Hematopoietic multipotent progenitor cell treated with erythropoietin and hydrocortisone succinate and interleukin-3 and kit ligand, for 8 days (in vitro differentiated cells): ENCODE measurements at regions not wholly inside any gene's neighbourhood (a gene's known extent, or its start where the extent isn't known, plus 50 kb on each side); places are given as distances from the start of the nearest gene placed in this dataset.
A peak's percentile ranks its signal among the peaks of the same experiment; 100 is the strongest.
"Not testable (repeated sequence)": the region's sequence is repeated elsewhere in the genome, so short reads cannot be mapped to it uniquely, and the experiment has no call there.

Source experiments
- DNase-seq: peaks from one replicate; pipeline ENCODE4 v3.0.0-alpha.2; 2015

DNA sequence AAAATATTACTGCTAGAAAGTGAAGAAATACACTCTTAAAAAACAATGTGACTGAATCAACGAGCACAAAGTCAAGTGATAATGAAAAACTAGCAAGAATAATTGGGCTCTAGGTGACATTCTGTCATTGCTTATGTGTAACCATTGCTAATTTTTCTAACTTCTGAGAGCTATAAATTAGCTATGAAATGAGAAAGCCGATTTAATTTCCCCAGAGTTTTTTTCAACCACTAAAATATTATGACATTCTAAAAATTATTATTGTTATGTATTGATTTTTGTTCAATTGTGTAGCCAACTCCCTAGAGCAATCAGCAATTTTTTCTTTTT is 458.6 kb upstream of the ATXN8OS start:
- DNase-seq: no peak

DNA sequence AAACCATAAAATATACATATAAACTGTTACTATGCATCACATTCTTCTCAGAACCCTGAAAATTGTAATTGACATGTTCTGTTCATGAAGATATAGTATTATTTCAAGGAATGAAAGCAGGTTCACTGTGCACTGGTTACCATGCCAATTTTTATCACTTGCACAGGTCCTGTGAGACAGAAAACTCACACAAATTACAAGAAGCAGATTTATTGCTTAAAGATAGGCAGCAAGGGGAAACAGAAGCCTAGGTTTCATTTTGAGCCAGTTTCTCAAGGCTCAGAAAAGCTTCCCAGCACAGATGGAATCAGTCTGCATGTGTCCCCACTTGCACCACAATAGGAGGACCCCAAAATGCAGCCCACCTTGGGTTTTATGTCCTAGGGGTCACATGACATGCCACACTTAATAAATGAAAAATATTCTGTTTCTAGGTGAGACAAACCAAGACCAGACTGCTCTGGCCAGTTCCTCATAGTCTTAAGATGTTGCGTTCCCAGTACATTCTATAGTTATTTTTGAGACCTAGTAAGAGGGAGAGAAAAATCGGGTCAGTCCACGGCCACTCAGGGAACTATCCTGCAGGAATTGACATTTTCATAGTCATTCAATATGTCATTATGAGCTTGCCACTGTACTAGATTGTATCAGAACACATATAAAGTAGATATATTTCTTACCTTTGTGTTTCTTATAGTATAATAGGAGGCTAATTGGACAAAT is 459.1 kb upstream of the ATXN8OS start:
- no peak for DNase-seq

DNA sequence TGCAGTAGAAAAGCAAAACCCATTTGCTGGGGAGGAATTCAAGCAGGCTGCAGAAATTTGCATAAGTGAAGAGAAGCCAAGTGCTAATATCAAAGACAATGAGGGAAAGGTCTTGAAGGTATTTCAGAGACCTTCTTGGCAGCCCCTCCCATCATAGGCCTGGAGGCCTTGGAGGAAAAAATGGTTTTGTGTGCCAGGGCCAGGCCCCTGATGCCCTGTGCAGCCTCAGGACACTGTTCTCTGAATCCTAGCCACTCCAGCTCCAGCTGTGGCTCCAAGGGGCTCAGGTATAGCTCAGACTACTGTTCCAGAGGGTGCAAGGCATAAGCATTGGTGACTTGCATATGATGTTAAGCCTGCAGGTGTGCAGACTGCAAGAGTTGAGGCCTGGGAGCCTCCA is 463.2 kb upstream of the ATXN8OS start:
- no peak for DNase-seq

DNA sequence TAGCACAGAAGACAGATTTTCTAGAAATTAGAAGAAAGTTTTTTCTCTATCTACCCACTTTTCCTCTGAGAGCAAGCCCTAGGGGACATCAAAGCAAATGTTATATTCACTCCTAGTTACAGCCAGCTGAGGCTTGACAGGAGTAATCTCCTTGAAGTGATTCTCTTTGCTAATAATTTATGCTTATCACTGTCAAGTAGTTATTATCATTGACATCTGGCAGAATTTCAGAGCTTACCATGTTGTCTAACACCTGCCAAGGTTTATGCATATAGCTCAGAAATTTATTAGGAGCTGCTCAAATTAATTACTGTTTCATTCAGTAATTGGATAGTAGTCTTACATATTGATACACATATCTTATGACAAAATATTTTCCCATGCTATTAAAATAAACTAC is 465.9 kb upstream of the ATXN8OS start:
- DNase-seq: no peak

DNA sequence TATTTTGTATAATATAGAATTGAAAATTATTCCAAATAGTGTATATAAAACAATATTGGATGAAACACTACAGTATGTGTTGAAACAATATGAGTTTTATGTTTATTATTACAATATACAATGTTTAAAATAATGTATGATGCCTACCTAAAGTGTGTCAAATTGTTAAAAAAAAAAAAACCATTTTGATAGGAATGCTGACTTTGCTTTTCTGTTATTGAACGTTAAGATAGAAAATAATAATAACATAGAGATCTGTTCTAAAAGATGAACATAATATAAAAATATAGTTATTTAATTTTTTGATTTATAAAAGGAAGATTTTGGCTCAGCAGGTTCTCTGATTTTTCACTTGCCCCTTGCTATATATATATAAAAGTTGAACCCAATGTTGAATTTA is 474.6 kb upstream of the ATXN8OS start:
- no peak for DNase-seq

DNA sequence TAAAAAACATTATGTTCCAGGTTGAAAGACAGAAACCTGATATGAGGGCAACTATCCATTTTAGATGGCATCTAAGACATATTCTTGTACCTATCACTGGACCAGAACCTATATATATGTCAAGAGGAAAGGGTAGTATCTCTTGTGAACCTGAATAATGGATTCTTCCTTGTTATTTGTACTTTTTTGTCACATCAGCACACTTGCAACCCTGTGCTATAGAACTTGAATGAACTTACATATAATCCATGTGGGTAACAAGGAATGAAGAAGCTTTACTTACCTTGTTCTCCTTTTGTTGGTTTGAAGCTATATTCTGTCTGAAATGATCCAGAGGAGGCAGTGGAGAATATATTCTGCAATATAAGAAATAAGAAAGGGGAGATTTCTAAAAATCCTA is 483.7 kb upstream of the ATXN8OS start:
- DNase-seq: no peak

DNA sequence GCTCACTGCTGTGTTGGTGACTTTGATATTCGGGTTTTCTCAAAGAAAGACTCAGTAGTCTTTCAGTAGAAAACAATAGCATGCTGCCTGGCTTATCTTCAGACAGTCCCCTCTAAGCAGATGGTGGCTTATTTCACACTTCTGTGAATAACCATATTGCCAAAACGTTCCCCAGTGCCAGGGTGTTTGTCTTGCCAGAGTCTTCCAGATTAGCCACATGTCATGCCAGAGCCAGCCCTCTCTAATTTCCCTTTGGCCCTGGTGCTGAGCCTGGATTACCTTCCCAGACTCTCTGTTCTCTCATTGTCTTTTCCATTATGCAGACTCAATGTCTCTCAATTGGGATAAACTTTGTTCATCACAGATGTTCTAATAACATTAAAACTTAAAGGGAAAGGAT is 488.0 kb upstream of the ATXN8OS start:
- no peak for DNase-seq

DNA sequence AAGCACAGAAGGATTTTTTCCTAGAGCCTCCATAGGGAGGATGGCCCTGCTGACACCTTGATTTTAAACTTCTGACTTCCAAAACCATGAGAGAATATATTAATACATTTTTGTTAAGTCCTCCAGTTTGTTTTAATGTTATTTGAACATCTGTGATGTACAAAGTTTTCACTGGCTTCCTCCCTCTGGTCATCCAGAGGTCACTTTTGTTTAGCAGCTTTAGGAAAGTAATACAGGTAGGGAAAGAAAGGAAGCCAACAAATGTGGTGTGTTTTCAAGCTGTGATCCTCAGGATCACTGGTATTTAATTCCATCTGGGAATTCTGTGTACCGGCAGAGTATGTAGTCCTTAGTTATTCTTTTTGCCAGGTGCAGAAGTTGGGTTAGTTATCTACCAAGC is 488.8 kb upstream of the ATXN8OS start:
- DNase-seq: no peak

DNA sequence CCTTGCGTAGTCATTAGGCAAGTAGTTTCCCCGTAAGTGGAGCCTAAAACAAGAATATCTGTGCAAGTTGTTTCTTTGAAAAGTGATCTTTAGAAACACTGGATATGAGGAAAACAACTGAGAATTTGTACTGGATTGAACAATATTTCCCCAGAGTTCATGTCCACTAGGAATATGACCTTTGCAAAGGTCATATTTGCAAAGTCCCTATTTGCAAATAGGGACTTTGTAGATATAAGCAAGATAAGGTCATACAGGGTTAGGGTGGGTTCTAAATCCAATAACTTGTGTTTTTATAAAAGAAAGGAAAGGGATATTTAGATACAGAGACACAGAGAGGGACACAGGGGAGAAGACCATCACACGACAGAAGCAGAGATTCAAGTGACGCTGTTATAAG is 489.2 kb upstream of the ATXN8OS start:
- DNase-seq: no peak

DNA sequence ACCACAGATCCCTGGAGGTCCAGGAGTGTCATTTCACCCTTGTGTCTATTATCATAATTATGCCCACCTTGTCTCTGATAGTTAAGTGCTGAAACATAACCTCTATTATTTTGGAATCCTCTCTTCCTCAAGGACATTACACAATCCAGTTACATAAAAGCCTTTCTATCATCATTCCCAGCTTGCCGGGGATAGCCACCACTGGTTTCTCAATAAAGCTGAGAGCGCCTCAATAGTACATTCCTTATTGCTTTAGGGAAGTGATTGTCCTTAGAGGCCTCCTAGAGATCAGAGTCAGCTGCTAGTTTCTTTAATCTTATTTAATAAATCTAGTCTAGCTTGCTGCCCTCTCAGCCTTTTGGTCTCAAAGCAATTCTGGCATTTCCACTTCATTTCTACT is 490.0 kb upstream of the ATXN8OS start:
- DNase-seq: no peak

DNA sequence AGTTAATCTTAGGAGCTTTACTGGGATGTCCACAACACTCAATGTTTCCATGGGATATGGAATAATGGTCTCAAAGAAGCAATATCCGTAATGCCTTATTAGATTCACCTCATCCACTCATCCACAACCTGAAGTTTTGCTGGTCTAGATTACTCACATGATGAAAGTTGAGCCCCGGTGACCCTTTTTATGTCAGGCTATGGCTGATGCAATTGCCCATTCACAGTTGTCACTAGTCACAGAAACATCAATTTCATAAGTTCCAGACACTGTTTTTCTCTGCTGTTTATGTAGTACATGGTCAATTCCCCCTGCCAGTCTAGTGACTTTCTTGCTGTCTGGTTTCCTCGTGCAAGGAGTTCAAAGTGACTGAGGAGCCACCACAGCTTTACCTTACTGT is 491.2 kb upstream of the ATXN8OS start:
- no peak for DNase-seq

DNA sequence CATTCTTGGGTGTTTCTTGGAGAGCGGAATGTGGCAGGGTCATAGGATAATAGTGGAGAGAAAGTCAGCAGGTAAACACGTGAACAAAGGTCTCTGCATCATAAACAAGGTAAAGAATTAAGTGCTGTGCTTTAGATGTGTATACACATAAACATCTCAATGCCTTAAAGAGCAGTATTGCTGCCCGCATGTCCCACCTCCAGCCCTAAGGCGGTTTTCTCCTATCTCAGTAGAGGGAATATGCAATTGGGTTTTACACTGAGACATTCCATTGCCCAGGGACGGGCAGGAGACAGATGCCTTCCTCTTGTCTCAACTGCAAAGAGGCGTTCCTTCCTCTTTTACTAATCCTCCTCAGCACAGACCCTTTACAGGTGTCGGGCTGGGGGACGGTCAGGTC is 492.6 kb upstream of the ATXN8OS start:
- DNase-seq: not testable (repeated sequence)

DNA sequence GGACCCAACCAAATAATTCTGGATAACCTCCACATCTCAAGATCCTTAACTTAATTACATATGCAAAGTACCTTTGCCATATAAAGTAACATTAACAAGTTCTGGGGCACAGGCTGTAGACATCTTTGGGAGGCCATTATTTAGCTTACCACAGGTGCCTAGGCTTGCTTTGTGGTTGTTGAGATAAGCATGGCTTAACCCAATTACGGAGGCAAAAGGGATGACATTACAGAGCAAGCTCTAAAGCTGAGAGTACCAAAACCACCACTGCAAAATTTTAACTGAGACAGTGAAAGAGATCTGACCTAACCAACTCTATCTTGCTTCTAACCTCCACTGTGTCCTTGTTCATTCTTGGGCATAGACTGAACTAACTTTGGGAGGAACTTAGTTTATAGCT is 502.9 kb upstream of the ATXN8OS start:
- DNase-seq: no peak

DNA sequence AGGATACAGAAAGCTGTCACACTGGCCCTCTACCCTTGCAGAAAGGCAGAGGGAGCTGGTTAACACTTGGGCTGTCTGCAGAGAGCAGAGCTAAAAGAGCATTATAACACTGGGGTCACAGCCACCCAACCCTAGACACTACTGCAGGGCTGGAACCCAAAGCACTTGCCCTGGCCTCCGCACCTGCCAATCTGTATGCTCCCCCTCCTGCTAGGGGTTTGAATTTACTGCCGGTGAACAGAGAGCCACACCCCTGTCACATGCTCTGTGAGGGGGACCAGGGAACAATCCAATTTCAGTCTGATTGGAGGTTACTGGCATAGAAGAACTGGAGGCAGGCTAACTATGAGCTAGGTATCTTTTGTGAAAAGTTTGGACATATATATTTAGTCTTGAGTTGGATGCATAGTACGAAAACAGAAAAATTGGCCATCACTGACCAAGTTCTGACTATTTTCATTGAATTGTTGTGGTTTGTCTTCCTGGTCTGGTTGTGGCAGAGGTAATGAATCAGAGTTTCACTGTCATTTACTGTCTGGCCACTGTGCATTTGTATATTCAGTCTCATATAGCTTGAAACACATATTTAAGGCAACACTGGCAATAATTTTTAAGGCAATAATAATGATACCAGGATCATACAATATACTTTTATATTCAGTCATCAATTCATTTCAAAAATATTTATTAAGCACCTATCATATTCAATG is 504.3 kb upstream of the ATXN8OS start:
- no peak for DNase-seq

DNA sequence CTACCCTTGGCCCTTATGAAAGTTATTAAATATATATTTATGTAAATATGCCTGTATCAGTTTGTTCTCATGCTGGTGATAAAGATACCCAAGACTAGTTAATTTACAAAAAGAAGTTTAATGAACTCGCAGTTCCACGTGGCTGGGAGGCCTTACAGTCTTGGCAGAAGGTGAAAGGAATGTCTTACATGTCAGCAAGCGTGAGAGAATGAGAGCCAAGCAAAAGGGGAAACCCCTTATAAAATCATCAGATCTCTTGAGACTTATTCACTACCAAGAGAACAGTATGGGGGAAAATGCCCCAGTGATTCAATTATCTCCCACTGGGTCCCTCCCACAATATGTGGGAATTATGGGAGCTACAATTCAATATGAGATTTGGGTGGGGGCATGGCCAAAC is 506.0 kb upstream of the ATXN8OS start:
- DNase-seq: no peak

DNA sequence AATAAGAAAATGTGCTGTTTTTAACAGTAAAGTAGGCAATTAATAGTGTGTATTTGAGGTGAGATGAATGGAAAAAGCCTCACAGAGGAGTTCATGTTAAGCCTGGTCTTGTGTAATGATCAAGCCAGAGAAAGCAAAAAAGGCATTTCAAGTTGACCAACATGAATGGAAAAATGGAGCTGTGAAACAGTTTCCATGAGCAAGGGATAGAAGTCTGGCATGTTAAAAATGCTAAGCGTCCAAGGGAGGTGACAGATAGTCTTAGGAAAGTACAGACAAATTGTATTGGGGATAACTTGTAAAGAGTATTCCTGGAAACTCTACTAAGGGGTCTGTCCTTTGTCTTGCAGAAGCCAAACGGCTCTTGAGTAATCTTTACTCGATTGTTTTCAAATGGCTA is 506.8 kb upstream of the ATXN8OS start:
- DNase-seq: no peak

DNA sequence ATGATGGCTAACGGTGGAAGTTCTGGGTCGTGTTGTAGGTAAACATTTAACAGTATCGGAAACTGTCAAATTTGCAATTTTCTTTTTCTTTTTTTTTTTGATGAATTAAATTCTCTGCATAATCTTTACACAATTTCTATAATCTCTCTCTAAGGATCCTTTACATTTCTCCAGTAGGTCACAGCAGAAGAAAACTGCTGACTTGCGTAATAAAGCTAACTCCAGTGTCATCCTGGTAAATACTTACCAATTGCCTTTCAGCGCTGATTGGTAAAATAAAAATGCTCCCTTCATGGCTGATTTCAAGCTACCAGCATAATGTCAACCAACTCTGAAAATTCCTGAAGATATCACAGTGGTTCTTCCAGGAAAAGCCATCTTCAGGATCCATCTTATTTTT is 510.5 kb upstream of the ATXN8OS start:
- DNase-seq: no peak

DNA sequence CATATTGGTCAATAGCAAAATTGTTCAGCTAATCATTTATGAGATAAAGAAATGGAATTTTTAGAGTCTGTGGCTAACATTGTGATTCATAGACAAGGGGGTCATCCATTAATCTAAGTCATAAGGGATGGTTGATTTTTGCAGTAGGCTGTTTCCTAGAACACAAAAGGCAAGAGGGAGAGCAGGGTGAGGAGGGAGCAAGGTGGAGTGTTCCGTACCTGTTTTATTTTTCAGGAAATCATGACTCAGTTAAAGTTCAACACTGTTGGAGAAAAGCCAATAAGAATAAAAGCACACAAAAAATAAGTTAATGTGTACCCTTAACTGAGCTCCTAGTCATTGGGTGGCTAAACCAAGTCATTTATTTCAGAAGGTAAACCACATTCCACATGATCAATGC is 512.4 kb upstream of the ATXN8OS start:
- DNase-seq: no peak

DNA sequence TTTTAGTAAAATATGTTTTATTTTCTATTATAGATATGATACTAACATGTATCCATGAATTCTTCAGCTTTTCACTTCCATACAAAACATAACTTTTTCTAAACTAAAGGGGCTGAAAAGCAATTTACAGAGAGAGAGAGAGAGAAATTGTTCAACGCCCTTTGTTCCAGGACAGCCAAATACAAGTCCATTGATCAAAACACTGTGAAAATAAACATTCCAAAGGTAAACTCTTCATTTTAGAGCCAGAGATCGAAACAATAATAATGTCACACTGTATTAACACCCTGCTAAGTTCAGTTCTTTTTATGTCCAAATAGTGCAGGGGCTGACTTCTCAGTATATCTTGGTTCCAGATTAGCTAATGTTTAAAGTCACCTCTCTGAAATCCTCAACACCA is 516.2 kb upstream of the ATXN8OS start:
- DNase-seq: no peak

DNA sequence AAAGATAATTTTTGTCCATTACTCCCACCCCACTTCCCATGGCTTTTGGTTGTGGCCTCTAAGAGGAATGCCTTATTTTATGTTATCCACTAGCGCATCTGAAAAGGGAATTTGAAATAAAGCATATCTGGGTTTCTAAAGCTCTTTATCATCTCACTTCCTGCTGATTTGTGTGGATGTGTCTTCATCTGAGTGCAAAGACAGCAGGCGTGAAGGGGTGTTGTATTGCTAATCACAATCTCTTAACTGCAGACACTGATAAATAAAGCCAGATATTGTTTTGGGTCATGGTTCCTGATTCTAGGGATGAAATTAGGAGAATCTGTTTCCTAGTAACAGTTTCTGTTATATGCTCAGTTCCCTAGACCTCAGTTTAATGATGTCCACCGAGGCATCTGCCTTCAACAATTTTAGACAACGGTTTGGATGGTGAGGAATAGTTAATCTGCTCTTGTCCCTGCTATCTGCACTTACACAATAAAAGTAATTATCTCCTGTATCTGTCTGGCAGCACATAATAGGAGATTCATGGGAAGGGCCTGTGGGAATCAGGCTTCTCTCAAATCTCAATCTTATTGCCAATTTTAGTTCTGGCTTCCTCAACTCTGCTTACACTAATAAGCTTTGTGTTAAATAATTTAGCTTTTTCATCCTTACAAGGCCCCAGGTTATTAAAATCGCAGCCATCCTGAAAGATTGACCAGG is 517.9 kb upstream of the ATXN8OS start:
- no peak for DNase-seq

DNA sequence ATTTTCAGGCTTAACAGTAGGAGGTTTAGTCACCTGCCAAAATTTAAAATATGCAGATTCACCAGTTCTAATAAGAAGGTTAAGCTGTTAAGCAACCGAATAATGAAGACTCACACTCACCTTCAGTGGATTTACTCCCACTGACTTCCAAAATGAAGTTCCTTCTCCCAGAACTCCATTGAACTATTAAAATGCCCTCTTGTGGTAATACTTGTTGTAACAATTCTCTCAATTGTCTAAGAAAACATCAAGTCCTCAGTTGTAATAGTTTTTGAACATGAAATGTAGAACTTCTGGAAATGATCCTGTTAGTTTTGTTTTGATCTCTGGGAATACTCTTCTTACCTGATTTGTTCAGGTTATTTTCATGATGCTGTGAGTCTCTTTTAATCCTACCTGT is 522.0 kb upstream of the ATXN8OS start:
- DNase-seq: peak; percentile 0

DNA sequence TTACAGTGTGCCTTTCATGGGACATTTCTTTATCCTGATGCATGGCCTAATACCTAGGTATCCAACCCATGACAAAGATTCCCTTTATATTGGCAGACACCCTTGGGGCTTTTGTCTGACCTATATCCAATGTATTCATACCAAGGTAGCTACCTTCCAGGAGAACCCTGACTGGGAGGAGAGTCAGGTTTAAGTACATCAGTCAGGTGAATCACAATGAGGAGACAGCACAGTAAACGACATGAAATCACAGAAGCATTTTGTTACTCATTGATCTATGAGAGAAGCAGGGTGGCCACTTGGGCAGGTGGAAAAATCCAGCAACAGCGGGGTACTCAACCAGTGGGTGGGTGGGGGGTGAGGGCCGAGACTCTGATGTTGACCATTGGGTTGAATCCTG is 527.4 kb upstream of the ATXN8OS start:
- DNase-seq: no peak

DNA sequence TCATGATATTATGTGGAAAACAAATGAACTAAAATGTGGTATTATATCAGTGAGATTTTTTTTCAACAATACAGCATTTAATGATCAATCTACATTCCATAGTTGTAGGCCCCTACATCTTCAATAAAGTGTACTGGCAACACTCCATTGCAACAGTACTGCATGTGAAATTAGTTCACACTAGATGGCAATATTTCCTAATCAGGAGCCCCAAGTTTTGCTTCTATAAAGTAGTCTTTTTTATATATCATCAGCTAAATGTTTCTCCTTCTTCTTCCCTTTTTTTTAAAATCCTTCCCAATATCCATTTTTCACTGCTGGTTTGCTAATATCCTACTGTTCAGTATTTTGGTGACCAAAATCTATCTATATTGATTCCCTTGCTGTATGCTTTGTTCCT is 528.3 kb upstream of the ATXN8OS start:
- DNase-seq: no peak

DNA sequence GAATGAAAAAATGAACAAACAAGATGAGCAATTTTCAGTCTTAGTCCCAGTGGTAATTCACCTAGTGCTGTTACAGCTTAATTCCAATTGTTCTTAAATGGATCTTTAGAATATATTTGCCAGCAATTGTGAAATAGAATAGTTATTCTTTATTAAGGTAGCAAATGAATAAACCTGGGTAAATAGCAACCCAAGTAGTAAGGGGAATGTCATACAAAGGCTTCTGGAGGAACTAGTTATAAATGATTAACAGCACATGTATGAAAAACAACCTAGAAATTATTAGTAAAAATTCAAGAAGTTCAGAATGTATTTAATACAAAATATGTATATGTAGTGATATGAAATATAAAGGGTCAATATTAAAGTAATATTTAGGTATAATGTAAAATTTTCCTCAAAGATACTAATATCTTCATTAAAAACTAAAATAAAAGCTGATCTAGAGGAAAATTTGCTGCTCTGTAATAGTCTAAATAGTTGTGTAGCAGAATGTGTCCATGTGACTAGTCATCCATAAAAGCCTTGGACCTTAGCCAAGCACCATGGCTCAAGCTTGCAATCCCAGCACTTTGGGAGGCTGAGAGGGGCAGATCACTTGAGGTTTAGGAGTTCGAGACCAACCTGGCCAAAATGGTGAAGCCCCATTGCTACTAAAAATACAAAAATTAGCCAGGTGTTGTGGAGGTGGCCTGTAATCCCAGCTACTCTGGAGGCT is 535.9 kb upstream of the ATXN8OS start:
- no peak for DNase-seq
